ENCODE measurements at regions not wholly inside any gene's neighbourhood (a gene's known extent, or its start where the extent isn't known, plus 50 kb on each side); places are given as distances from the start of the nearest gene placed in this dataset.
"Not testable (repeated sequence)": the region's sequence is repeated elsewhere in the genome, so short reads cannot be mapped to it uniquely, and the experiment has no call there.

- no peak overlapping the region for H3K14ac ChIP-seq (ENCODE audit: insufficient read depth, low read length)
- no peak overlapping the region for H3K56ac ChIP-seq (ENCODE audit: insufficient read length, low read depth, low read length)
- H3K4me2 ChIP-seq (ENCODE audit: insufficient read depth, insufficient read length, low read length), result no peak overlapping the region
- no CpG with 5 or more reads among the region's 7 CpGs for WGBS (ENCODE audit: extremely low coverage, insufficient read length, low lambda C conversion rate)
- H2BK12ac ChIP-seq (ENCODE audit: insufficient read length, low read depth, low read length), result no peak overlapping the region
- no peak overlapping the region for H3K27ac ChIP-seq (ENCODE audit: insufficient read length, low read depth, low read length)
- peaks cover 4 to 5% of the 10 kb centered on the region in 2 experiments; a peak in 2 of 4 replicates for H3K4me1 Mint-ChIP-seq
- no peak overlapping the region for H3K4me3 Mint-ChIP-seq
- DNase-seq, result no peak
- no peak overlapping the region for H3K9ac ChIP-seq (ENCODE audit: extremely low read depth, insufficient read length, low read length)
- no peaks in the 10 kb centered on the region for H3K4me1 ChIP-seq (ENCODE audit: insufficient read depth, low read length)
- H4K20me1 ChIP-seq (ENCODE audit: control insufficient read depth, insufficient read depth, insufficient read length), result no peaks in the 10 kb centered on the region
- no peak overlapping the region for H4K8ac ChIP-seq (replicated peaks; ENCODE audit: insufficient read length, low read depth, low read length)
- no peak overlapping the region for H4K91ac ChIP-seq (ENCODE audit: insufficient read length, low read depth, low read length)
- H3K23ac ChIP-seq (ENCODE audit: insufficient read length, low read depth, low read length), result no peak overlapping the region
- no peak overlapping the region for H2AFZ ChIP-seq (ENCODE audit: low read length)
- H3K9me3 ChIP-seq (ENCODE audit: control insufficient read depth, low read depth, low read length), result no peaks in the 10 kb centered on the region
- no peak overlapping the region for H3T11ph ChIP-seq (ENCODE audit: low read length)
- H3K4ac ChIP-seq (ENCODE audit: low read depth, low read length), result no peak overlapping the region
- no peak overlapping the region for H4K5ac ChIP-seq (ENCODE audit: insufficient read length, low read depth, low read length)
- peaks cover 2% of the 10 kb centered on the region for H3K27me3 Mint-ChIP-seq (ENCODE audit: low read depth)
- no peak overlapping the region for H3K18ac ChIP-seq (ENCODE audit: insufficient read length, low read depth, low read length)
- TF ChIP-seq, protein P1, sequence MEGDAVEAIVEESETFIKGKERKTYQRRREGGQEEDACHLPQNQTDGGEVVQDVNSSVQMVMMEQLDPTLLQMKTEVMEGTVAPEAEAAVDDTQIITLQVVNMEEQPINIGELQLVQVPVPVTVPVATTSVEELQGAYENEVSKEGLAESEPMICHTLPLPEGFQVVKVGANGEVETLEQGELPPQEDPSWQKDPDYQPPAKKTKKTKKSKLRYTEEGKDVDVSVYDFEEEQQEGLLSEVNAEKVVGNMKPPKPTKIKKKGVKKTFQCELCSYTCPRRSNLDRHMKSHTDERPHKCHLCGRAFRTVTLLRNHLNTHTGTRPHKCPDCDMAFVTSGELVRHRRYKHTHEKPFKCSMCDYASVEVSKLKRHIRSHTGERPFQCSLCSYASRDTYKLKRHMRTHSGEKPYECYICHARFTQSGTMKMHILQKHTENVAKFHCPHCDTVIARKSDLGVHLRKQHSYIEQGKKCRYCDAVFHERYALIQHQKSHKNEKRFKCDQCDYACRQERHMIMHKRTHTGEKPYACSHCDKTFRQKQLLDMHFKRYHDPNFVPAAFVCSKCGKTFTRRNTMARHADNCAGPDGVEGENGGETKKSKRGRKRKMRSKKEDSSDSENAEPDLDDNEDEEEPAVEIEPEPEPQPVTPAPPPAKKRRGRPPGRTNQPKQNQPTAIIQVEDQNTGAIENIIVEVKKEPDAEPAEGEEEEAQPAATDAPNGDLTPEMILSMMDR (conservative IDR thresholded peaks at IDR 0.05), result no peak
- H2BK120ac ChIP-seq (ENCODE audit: low read depth, low read length, poor library complexity, severe bottlenecking), result no peak overlapping the region
- no peaks in the 10 kb centered on the region for H3K23me2 ChIP-seq (ENCODE audit: insufficient read length, low read depth, low read length, poor library complexity, severe bottlenecking)
- no peaks in the 10 kb centered on the region for H3K79me1 ChIP-seq (ENCODE audit: insufficient read depth, low read depth, low read length, poor library complexity, severe bottlenecking)
- H3K27ac Mint-ChIP-seq, result no peak overlapping the region
- H3K36me3 Mint-ChIP-seq (ENCODE audit: insufficient read depth in 1 of 3, low read depth in 3 of 3), result no peaks in the 10 kb centered on the region; a peak in 1 of 7 replicates
- no peaks in the 10 kb centered on the region for H3K79me2 ChIP-seq (ENCODE audit: insufficient read depth, low read length)
- no peak overlapping the region for H2AK5ac ChIP-seq (ENCODE audit: insufficient read length, low read length)
- no peaks in the 10 kb centered on the region for H3K9me3 Mint-ChIP-seq
- no peaks in the 10 kb centered on the region for H3K27me3 ChIP-seq (ENCODE audit: insufficient read depth, low read length)
- no peak overlapping the region for H2BK5ac ChIP-seq (ENCODE audit: insufficient read length, low read length)
- no peak overlapping the region for H2BK15ac ChIP-seq (ENCODE audit: low read depth, low read length)
- H2BK20ac ChIP-seq (ENCODE audit: low read depth, low read length, poor library complexity, severe bottlenecking), result no peak overlapping the region
Measured at GRCh38 chr3:188021502-188022040, 132.4 kb upstream of the LPP start.

DNA sequence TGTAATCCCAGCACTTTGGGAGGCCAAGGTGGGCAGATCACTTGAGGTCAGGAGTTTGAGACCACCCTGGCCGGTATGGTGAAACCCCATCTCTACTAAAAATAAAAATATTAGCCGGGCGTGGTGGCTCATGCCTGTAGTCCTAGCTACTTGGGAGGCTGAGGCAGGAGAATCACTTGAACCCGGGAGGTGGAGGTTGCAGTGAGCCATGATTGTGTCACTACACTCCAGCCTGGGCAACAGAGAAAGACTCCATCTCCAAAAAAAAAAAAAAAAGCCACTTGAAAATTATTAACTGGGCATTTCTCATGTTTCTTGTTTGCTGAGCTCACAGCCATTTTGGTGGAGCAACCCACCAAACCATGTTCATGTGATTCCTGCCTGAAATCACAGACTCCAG is 131.1 kb upstream of the LPP start:
- not testable (repeated sequence) for H3K27ac ChIP-seq (ENCODE audit: insufficient read length, low read depth, low read length); H3K4me2 ChIP-seq (ENCODE audit: insufficient read depth, insufficient read length, low read length); H2AK5ac ChIP-seq (ENCODE audit: insufficient read length, low read length); H2BK12ac ChIP-seq (ENCODE audit: insufficient read length, low read depth, low read length); H3K4me1 ChIP-seq (ENCODE audit: insufficient read depth, low read length); H4K8ac ChIP-seq (replicated peaks; ENCODE audit: insufficient read length, low read depth, low read length); H3T11ph ChIP-seq (ENCODE audit: low read length); H3K27me3 Mint-ChIP-seq (ENCODE audit: low read depth); H3K4me3 Mint-ChIP-seq; H3K14ac ChIP-seq (ENCODE audit: insufficient read depth, low read length); H3K79me1 ChIP-seq (ENCODE audit: insufficient read depth, low read depth, low read length, poor library complexity, severe bottlenecking); H2AFZ ChIP-seq (ENCODE audit: low read length); H3K27me3 ChIP-seq (ENCODE audit: insufficient read depth, low read length); H3K23me2 ChIP-seq (ENCODE audit: insufficient read length, low read depth, low read length, poor library complexity, severe bottlenecking); H3K9me3 Mint-ChIP-seq; H3K4me1 Mint-ChIP-seq; H3K4ac ChIP-seq (ENCODE audit: low read depth, low read length); H3K27ac Mint-ChIP-seq; H2BK5ac ChIP-seq (ENCODE audit: insufficient read length, low read length); H3K36me3 Mint-ChIP-seq (ENCODE audit: insufficient read depth in 1 of 3, low read depth in 3 of 3); H4K91ac ChIP-seq (ENCODE audit: insufficient read length, low read depth, low read length); H2BK20ac ChIP-seq (ENCODE audit: low read depth, low read length, poor library complexity, severe bottlenecking); H3K79me2 ChIP-seq (ENCODE audit: insufficient read depth, low read length); H4K20me1 ChIP-seq (ENCODE audit: control insufficient read depth, insufficient read depth, insufficient read length); H3K9me3 ChIP-seq (ENCODE audit: control insufficient read depth, low read depth, low read length); H3K23ac ChIP-seq (ENCODE audit: insufficient read length, low read depth, low read length); H2BK15ac ChIP-seq (ENCODE audit: low read depth, low read length); H4K5ac ChIP-seq (ENCODE audit: insufficient read length, low read depth, low read length); H3K56ac ChIP-seq (ENCODE audit: insufficient read length, low read depth, low read length); H3K9ac ChIP-seq (ENCODE audit: extremely low read depth, insufficient read length, low read length); H3K18ac ChIP-seq (ENCODE audit: insufficient read length, low read depth, low read length); H2BK120ac ChIP-seq (ENCODE audit: low read depth, low read length, poor library complexity, severe bottlenecking); DNase-seq
- no CpG with 5 or more reads among the region's 4 CpGs for WGBS (ENCODE audit: extremely low coverage, insufficient read length, low lambda C conversion rate)

Data from H9 (cell line).